Aorta (tissue), 5 donors: ENCODE measurements at regions not wholly inside any gene's neighbourhood (a gene's known extent, or its start where the extent isn't known, plus 50 kb on each side); places are given as distances from the start of the nearest gene placed in this dataset.

Experiments used
- ATAC-seq: fragments of 200-7000 bp; cut with Tn5 transposase; one replicate; pipeline ENCODE4 v1.9.1; 2022; ENCODE audit warnings: moderate library complexity; ENCODE audit not compliant: low FRiP score
- DNase-seq, 2 donors: peaks; one replicate each; pipeline ENCODE4 v3.0.0-alpha.2; 2020
- H3K27ac ChIP-seq, 2 donors: one replicate each; pipeline ENCODE4 v1.5.1; 2013; ENCODE audit warnings: low read length in 2 of 2, mild to moderate bottlenecking in 2 of 2, moderate library complexity in 2 of 2, control low read depth in 1 of 2, inconsistent platforms in 1 of 2, low read depth in 1 of 2
- H3K27me3 ChIP-seq, 2 donors: one replicate each; pipeline ENCODE4 v1.6.1; 2013; ENCODE audit warnings: control low read depth in 1 of 2, low read length in 1 of 2, mild to moderate bottlenecking in 1 of 2, moderate library complexity in 1 of 2; ENCODE audit not compliant: insufficient read depth in 2 of 2, control insufficient read depth in 1 of 2
- H3K36me3 ChIP-seq, 2 donors: one replicate each; pipeline ENCODE4 v1.6.1; 2013; ENCODE audit warnings: control low read depth in 1 of 2, low read length in 1 of 2, mild to moderate bottlenecking in 1 of 2; ENCODE audit not compliant: insufficient read depth in 2 of 2, control insufficient read depth in 1 of 2
- H3K4me1 ChIP-seq, 2 donors: one replicate each; pipeline ENCODE4 v1.6.1; 2013; ENCODE audit warnings: low read length in 2 of 2, control low read depth in 1 of 2, mild to moderate bottlenecking in 1 of 2, moderate library complexity in 1 of 2; ENCODE audit not compliant: insufficient read depth in 2 of 2, control insufficient read depth in 1 of 2
- H3K4me3 ChIP-seq, 2 donors: one replicate each; pipeline ENCODE4 v1.5.1; 2013; ENCODE audit warnings: low read length in 2 of 2, control low read depth in 1 of 2, mild to moderate bottlenecking in 1 of 2
- H3K9me3 ChIP-seq: one replicate; pipeline ENCODE4 v1.6.1; 2013; ENCODE audit warnings: mild to moderate bottlenecking, low read length; ENCODE audit not compliant: control insufficient read depth
- WGBS, 2 donors: extraction: QIAGEN DNeasy Blood & Tissue Kit; methylation state at CpG; one replicate each; pipeline ENCODE4 v1.1.7; 2013; 5-methylcytosine and 5-hydroxymethylcytosine counted together
- intact Hi-C, 2 donors: fragments of 100-400 bp; cut with DNase I; formaldehyde crosslinking; loops; one replicate each; pipeline versions ENCODE4 v1.14.2 to v1.15.0; 2022
- donor health status: healthy with polysubstance abuse.
- donor health status: Bipolar disorder and iron deficiency.
- donor health status: DM: no; HTN: no; CAD: no.
- donor health status: DM: no; HTN: no; CAD: no.
- donor health status: DM: yes; HTN: yes; CAD: no.

DNA sequence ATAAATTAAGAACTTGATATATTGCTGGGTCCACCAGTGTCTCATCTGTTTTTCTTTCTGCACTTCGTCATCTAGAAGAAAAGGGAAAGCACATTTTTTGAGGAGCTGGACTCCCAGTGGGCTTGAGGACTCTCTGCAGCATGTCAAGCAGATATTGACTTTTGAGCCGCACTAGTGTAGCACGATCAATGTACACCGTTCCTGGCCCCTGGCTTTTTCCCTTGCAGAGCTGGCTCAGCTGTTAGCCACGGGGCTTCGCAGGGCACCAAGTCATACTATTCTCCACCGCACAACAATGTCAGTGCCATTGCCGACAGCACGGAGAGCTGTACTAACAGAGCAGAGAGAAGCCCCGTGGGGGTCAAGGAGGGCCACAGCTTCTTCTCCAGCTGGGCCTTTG lies 235.4 kb upstream of the HABP2 start:
- H3K27ac ChIP-seq: no peak overlapping the region
- 46% methylated on average over 10 of the region's 10 CpGs for WGBS, 2 donors
- no peaks in the 10 kb centered on the region for H3K4me1 ChIP-seq
- intact Hi-C loops: no loop called here
- no peak overlapping the region for H3K4me3 ChIP-seq
- DNase-seq: no peak
- H3K36me3 ChIP-seq: no peaks in the 10 kb centered on the region
- ATAC-seq: no peak
- H3K9me3 ChIP-seq: peaks cover 1% of the 10 kb centered on the region
- no peaks in the 10 kb centered on the region for H3K27me3 ChIP-seq

DNA sequence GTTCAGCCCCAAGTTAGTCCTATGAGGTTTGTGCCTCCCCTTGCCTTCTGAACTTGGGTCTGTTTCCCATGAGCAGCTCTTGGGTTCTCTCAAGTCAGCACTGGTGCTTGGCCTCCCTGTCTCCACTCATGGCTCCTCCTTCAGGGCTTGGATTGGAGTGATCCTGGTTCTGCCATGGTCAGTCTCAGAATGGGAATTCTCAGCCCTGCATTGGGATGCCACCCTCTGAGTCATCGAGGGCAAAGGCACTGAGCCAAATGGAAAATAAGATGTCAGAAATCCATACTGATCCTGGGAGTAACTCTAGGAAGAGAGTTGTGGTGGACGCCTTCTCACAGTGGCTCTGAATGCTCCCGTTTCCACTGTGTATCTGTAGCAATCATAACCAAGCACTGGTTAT lies 233.4 kb upstream of the HABP2 start:
- ATAC-seq: no peak
- no peak for DNase-seq
- no peaks in the 10 kb centered on the region for H3K9me3 ChIP-seq
- whole genome bisulfite sequencing, 2 donors: 90 to 92% methylated on average over 3 of the region's 3 CpGs
- peaks cover 0 to under 1% of the 10 kb centered on the region in 2 donors for H3K4me1 ChIP-seq
- intact Hi-C loops: no loop called here
- no peak overlapping the region for H3K27ac ChIP-seq
- H3K4me3 ChIP-seq: no peak overlapping the region
- H3K27me3 ChIP-seq: no peaks in the 10 kb centered on the region
- H3K36me3 ChIP-seq: no peaks in the 10 kb centered on the region

DNA sequence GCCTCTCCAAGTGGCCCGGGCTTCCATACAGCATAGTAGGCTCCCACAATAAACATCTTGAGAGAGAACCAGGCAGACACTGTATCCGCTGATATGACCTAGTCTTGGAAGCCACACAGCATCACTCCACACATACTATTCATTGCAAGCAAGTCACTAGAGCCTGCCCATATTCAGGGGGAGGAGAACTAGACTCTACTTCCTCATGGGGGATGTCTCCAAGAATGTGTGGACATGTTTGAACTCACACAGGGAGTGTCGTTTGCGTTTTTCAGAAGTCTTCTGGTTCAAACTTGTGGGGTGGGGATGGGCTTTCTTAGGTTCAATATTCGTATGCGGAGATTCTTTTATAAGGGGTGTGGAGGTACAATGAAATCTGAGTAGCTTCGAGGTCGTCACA lies 232.6 kb upstream of the HABP2 start:
- intact Hi-C loops: no loop called here
- WGBS, 2 donors: 89 to 90% methylated on average over 8 of the region's 8 CpGs
- no peak for DNase-seq
- H3K27ac ChIP-seq: no peak overlapping the region
- ATAC-seq: no peak
- no peak overlapping the region for H3K4me3 ChIP-seq
- H3K4me1 ChIP-seq: peaks cover 0 to 2% of the 10 kb centered on the region in 2 donors
- no peaks in the 10 kb centered on the region for H3K9me3 ChIP-seq
- no peaks in the 10 kb centered on the region for H3K36me3 ChIP-seq
- H3K27me3 ChIP-seq: no peaks in the 10 kb centered on the region

DNA sequence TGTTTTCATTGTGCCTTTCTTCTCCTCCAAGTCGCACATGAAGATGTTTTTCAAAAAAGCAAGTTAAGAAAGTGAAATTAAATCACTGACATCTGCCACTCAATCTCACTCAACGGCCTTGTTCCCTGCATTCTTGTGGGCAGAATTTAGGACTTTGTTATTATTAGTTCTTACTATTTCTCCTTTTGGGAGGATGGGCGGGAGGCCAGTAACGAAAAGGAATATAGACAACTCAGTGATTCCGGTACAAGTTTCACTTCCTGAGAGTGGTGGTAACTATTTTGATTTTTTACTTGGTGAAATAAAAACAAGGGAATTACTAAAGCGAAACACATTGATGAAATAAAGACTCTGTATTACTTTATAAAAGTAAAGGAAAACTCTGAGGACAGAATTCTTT lies 231.9 kb upstream of the HABP2 start:
- Histone ChIP-seq H3K9me3 (no peaks in the 10 kb centered on the region), H3K4me1 (peaks cover 0 to 2% of the 10 kb centered on the region in 2 donors), H3K4me3 (no peak overlapping the region), H3K36me3 (no peaks in the 10 kb centered on the region), H3K27me3 (no peaks in the 10 kb centered on the region), H3K27ac (no peak overlapping the region)
- DNase-seq (peak in 1 of 2 donors; percentile 64), ATAC-seq (no peak)
- 67 to 69% methylated on average over 6 of the region's 6 CpGs for WGBS, 2 donors
- intact Hi-C loops: no loop called here

DNA sequence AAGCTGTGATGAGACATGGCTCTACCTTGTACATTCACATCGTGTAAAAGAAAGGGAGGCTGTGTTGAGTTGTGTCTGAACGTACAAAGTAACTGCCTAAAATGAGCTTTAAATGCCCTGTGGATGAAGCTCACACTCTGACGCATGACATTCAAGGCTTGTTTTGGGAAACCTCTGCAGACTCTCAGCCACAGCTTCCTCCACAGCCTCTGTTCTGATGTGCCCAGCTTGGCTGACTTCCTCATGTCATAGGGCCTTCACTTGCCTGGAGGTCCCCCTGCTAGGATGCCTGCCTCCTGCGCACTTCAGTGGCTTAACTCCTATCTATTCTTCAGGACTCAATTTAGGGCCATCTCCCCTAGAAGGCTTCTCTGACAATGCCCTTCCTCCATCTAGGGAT lies 230.0 kb upstream of the HABP2 start:
- ATAC-seq (no peak), DNase-seq (peak in 1 of 2 donors; percentile 75)
- H3K27me3 ChIP-seq: no peaks in the 10 kb centered on the region
- no peaks in the 10 kb centered on the region for H3K9me3 ChIP-seq
- 94 to 95% methylated on average over 4 of the region's 4 CpGs for WGBS, 2 donors
- no peaks in the 10 kb centered on the region for H3K36me3 ChIP-seq
- no peak overlapping the region for H3K27ac ChIP-seq
- H3K4me1 ChIP-seq: peaks cover 0 to 5% of the 10 kb centered on the region in 2 donors
- no peak overlapping the region for H3K4me3 ChIP-seq
- intact Hi-C loops: no loop called here

DNA sequence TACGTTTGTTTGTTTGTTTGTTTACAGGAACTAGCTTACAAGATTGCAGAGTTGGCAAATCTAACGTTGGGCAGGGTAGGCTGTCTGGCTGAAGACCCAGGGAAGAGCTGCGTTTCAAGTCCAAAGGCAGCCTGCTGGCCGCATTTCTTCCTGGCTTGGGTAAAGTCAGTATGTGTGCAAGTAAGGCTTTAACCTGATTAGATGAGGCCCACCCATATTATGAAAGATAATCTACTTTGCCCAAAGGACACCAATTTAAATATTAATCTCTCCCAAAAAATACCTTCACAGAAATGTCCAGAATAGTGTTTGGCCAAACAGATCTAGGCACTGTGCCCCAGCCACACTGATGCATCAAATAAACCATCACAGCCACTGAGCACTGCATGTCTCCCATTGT lies 228.9 kb upstream of the HABP2 start:
- H3K4me1 ChIP-seq: peaks cover 0 to 5% of the 10 kb centered on the region in 2 donors
- no peak for DNase-seq
- H3K36me3 ChIP-seq: no peaks in the 10 kb centered on the region
- no peak overlapping the region for H3K27ac ChIP-seq
- no peaks in the 10 kb centered on the region for H3K9me3 ChIP-seq
- intact Hi-C loops: no loop called here
- no peak for ATAC-seq
- H3K4me3 ChIP-seq: no peak overlapping the region
- no peaks in the 10 kb centered on the region for H3K27me3 ChIP-seq
- WGBS, 2 donors: 87 to 93% methylated on average over 4 of the region's 4 CpGs

DNA sequence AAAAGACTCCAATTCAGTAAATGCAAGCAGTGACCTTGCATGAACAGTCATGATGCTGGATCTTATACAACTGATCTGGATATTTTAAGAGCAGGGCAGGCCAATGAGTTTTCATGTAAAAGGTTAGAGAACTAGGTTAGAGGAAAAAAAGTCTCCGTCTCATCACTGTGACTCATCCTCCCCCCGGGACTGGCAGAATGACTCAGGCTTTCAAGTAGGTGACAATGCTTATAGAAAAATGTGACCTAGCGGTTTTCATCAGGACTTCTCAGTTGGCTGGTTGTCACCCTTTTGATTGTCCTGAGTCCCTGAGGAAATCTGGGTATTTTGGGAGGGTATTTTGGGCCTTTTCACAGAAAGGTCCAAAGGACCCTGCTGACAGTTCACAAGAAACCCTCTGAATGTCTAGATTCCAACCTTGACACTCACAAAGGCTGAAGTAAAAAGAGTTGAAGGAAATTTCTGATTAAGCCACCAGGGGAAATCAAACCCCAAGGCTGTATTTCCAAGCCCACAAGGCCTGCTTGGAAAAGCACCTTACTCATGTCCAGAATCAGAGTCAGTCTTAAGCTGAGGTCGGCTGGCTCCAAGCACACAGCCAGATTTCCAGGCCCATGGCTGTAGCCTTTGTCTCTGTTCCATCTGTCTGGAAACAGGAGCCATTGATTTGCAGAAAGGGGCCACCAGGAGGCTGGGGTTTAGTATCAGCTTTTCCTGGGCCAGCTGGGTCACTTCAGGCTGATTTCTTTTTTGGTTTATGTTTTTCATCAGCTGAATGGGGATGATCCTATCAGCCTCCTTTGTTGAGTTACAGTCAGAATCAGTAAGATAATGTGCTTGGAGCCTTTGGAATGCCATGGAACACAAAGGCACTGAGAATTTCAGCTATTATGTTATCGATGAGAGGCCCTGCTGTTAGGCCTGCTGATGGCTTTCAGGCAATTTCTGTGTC lies 226.4 kb upstream of the HABP2 start:
- Histone ChIP-seq H3K27ac (peak overlapping the region in 1 of 2 donors; percentile 74), H3K27me3 (no peaks in the 10 kb centered on the region), H3K9me3 (no peaks in the 10 kb centered on the region), H3K36me3 (no peaks in the 10 kb centered on the region), H3K4me1 (peaks cover 0 to 5% of the 10 kb centered on the region in 2 donors), H3K4me3 (no peak overlapping the region)
- DNase-seq (peak; percentile 81 to 93), ATAC-seq (peak; percentile 47)
- intact Hi-C loops: no loop called here
- WGBS, 2 donors: 35 to 40% methylated on average over 5 of the region's 5 CpGs

DNA sequence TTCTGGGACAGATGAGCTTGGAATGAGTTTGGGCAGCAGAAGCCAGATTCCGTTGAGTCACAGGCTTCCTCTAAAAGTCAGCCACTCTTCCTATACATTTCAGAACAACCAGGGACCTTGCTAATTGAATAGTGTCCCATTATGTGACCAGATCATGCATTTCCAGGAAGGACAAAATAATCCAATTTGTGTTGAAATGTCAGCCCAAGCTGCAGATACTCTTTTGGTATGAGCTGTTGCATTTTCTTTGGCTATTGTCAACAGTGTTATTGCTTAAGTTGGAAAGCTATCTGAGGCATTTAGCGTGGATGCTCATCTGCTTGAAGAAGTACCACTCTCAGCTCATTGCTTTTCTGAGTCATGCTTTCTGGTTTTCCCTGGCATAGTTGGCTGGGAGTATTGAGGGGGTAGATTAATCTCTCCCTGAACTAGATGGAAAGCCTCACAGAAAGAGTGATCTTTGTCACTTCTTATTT lies 223.7 kb upstream of the HABP2 start:
- ATAC-seq: no peak
- H3K9me3 ChIP-seq: peaks cover 2% of the 10 kb centered on the region

GRCh38 chr10:113331961-113332360 lies 220.9 kb upstream of the HABP2 start:
- peaks cover 2% of the 10 kb centered on the region for H3K9me3 ChIP-seq
- H3K4me3 ChIP-seq: no peak overlapping the region
- ATAC-seq: no peak
- intact Hi-C loops: no loop called here
- WGBS, 2 donors: 86 to 87% methylated on average over 3 of the region's 3 CpGs
- no peak overlapping the region for H3K27ac ChIP-seq
- no peaks in the 10 kb centered on the region for H3K36me3 ChIP-seq
- H3K27me3 ChIP-seq: no peaks in the 10 kb centered on the region
- DNase-seq: no peak
- H3K4me1 ChIP-seq: no peaks in the 10 kb centered on the region

More for the DNA sequence above, 223.7 kb upstream of the HABP2 start:
- 63 to 66% methylated on average over 2 of the region's 2 CpGs for WGBS, 2 donors
- no peak overlapping the region for H3K27ac ChIP-seq
- H3K4me1 ChIP-seq: peaks cover 0 to 5% of the 10 kb centered on the region in 2 donors
- no peaks in the 10 kb centered on the region for H3K27me3 ChIP-seq
- DNase-seq: no peak
- H3K36me3 ChIP-seq: no peaks in the 10 kb centered on the region
- intact Hi-C loops: no loop called here
- H3K4me3 ChIP-seq: no peak overlapping the region
